ENCODE measurements at regions not wholly inside any gene's neighbourhood (a gene's known extent, or its start where the extent isn't known, plus 50 kb on each side); places are given as distances from the start of the nearest gene placed in this dataset.
A peak's percentile ranks its signal among the peaks of the same experiment; 100 is the strongest.

- Histone ChIP-seq H3K56ac (ENCODE audit: extremely low read depth, insufficient read depth, low read length) (no peak overlapping the region), H3K4me3 (ENCODE audit: insufficient read depth, low read depth, low read length) (no peak overlapping the region), H3K9me3 (ENCODE audit: control insufficient read depth, insufficient read depth, low read length) (no peaks in the 10 kb centered on the region), H3K4ac (ENCODE audit: low read depth, low read length) (peak overlapping the region; percentile 15; the same call in 1 of the 2 replicates), H2AFZ (replicated peaks; ENCODE audit: low read length, poor library complexity) (no peak overlapping the region), H4K20me1 (ENCODE audit: insufficient read depth, low read length) (no peaks in the 10 kb centered on the region), H3K79me1 (ENCODE audit: low read depth in 1 of 2, low read length in 2 of 2) (no peaks in the 10 kb centered on the region), H2BK5ac (ENCODE audit: low read depth, low read length, poor library complexity, severe bottlenecking) (peak overlapping the region; percentile 8), H3K4me2 (ENCODE audit: low read depth, low read length) (no peak overlapping the region), H4K5ac (ENCODE audit: low read depth, low read length) (peak overlapping the region; percentile 18), H4K8ac (ENCODE audit: low read depth in 2 of 2, low read length in 2 of 2) (0 out of 4 replicates have a peak overlapping the region, but pooled peaks of 1 of the 2 experiments have one; percentile 3), H3K9ac (ENCODE audit: low read depth, low read length) (no peak overlapping the region), H3K4me1 (ENCODE audit: control insufficient read depth, insufficient read depth, low read length) (peaks cover 7% of the 10 kb centered on the region), H2AK5ac (ENCODE audit: low read depth, low read length) (peak overlapping the region; percentile 74; the same call in 1 of the 2 replicates), H3K18ac (ENCODE audit: low read depth, low read length) (peak overlapping the region; percentile 50), H3K23ac (ENCODE audit: low read depth, low read length) (0 out of 2 replicates have a peak overlapping the region, but pooled peaks have one; percentile 26), H2BK20ac (ENCODE audit: low read depth, low read length) (peak overlapping the region; percentile 78; the same call in 1 of the 2 replicates), H3K27me3 (ENCODE audit: control insufficient read depth, insufficient read depth, low read length) (no peaks in the 10 kb centered on the region), H4K91ac (ENCODE audit: insufficient read depth, low read depth, low read length) (no peak overlapping the region), H2BK15ac (ENCODE audit: low read depth, low read length) (peak overlapping the region; percentile 56; the same call in 2 of the 3 replicates), H3K9me1 (ENCODE audit: insufficient read depth, low read length) (0 out of 2 replicates have a peak, but pooled peaks cover 3% of the 10 kb centered on the region), H3K27ac (ENCODE audit: insufficient read depth, low read length) (no peak overlapping the region), H2AK9ac (replicated peaks; ENCODE audit: low read depth, low read length, poor library complexity) (peak overlapping the region; percentile 39), H2BK120ac (ENCODE audit: low read depth, low read length) (peak overlapping the region; percentile 86; the same call in 1 of the 2 replicates), H3K14ac (replicated peaks; ENCODE audit: low read depth, low read length) (0 out of 2 replicates have a peak overlapping the region, but pooled peaks have one; percentile 0), H3K36me3 (ENCODE audit: control insufficient read depth, insufficient read depth, low read length) (no peaks in the 10 kb centered on the region)
- TF ChIP-seq CHD1 (IDR thresholded peaks at IDR 0.05; ENCODE audit: low read depth, low read length), result no peak
- no peak for TF ChIP-seq BHLHE40 (IDR thresholded peaks at IDR 0.05; ENCODE audit: low read depth, low read length)
- no peak for TF ChIP-seq CEBPB (IDR thresholded peaks at IDR 0.05; ENCODE audit: low read depth, low read length)
- TF ChIP-seq MXI1 (IDR thresholded peaks at IDR 0.05; ENCODE audit: borderline replicate concordance, low read depth, low read length), result no peak
- no peak for TF ChIP-seq MAZ (IDR thresholded peaks at IDR 0.05; ENCODE audit: borderline replicate concordance, low read depth, low read length)
- TF ChIP-seq SMC3 (IDR thresholded peaks at IDR 0.05; ENCODE audit: low read depth, low read length), result no peak
- TF ChIP-seq, protein P1, sequence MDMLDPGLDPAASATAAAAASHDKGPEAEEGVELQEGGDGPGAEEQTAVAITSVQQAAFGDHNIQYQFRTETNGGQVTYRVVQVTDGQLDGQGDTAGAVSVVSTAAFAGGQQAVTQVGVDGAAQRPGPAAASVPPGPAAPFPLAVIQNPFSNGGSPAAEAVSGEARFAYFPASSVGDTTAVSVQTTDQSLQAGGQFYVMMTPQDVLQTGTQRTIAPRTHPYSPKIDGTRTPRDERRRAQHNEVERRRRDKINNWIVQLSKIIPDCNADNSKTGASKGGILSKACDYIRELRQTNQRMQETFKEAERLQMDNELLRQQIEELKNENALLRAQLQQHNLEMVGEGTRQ (IDR thresholded peaks at IDR 0.05; ENCODE audit: low read depth, low read length), result no peak
- no peak for TF ChIP-seq POLR2A (IDR thresholded peaks at IDR 0.05; ENCODE audit: low read depth, low read length)
- CTCF ChIA-PET, result no interaction called here
- dilution Hi-C loops (cut with HindIII; ENCODE audit: low sequenced_read_pairs, unreplicated experiment), result no loop called here
- BruUV-seq (replicated peaks), result no TSS peak
- DNase-seq (no peak), ATAC-seq (ENCODE audit: low read depth) (no peak)
- in situ Hi-C loops (cut with MboI; ENCODE audit: low sequenced_read_pairs), result no loop called here
- POLR2A ChIA-PET (ENCODE audit: unreplicated experiment), result no interaction called here
- WGBS, 2 experiments (ENCODE audit: extremely low coverage in 2 of 2, insufficient read length in 1 of 2), result 100% methylated on average over 1 of the region's 2 CpGs; no CpG with 5 or more reads in 1 of the 2 experiments
- intact Hi-C loops (cut with micrococcal nuclease), result no loop called here
Observed at GRCh38 chr11:101707477-101707876, 123.7 kb upstream of the TRPC6 start.

Data from IMR-90 (cell line).